ENCODE measurements at regions not wholly inside any gene's neighbourhood (a gene's known extent, or its start where the extent isn't known, plus 50 kb on each side); places are given as distances from the start of the nearest gene placed in this dataset.

- H4K20me1 ChIP-seq (ENCODE audit: insufficient read depth) = no peaks in the 10 kb centered on the region
- no peak overlapping the region for H3K4me2 ChIP-seq (ENCODE audit: low read length)
- no peaks in the 10 kb centered on the region for H3K36me3 ChIP-seq (ENCODE audit: insufficient read depth, low read length)
- H2AFZ ChIP-seq (ENCODE audit: low read depth, low read length) = no peak overlapping the region
- no peak for TF ChIP-seq TAF1 (IDR thresholded peaks at IDR 0.05; ENCODE audit: low read depth)
- no peaks in the 10 kb centered on the region for H3K79me2 ChIP-seq (replicated peaks; ENCODE audit: insufficient read depth, low read length)
- H3K9me3 ChIP-seq (ENCODE audit: low read length) = no peaks in the 10 kb centered on the region
- H3F3A ChIP-seq (ENCODE audit: insufficient read depth, low read length, poor library complexity, severe bottlenecking) = no peaks in the 10 kb centered on the region
- peaks cover 4% of the 10 kb centered on the region for H3K9me2 ChIP-seq (ENCODE audit: insufficient read depth, low read length)
- no peak overlapping the region for H3K9ac ChIP-seq (ENCODE audit: low read length)
- H3K27me3 ChIP-seq (ENCODE audit: insufficient read depth, low read depth, low read length) = no peaks in the 10 kb centered on the region
- H3K27ac ChIP-seq (ENCODE audit: low read length) = no peak overlapping the region
- H3K4me3 ChIP-seq (ENCODE audit: low read length) = no peak overlapping the region
These were observed 1135.3 kb upstream of the CDH8 start for GRCh38 chr16:63171545-63171944.

GRCh38 chr16:63169100-63169499 is 1132.9 kb upstream of the CDH8 start:
- no peak overlapping the region for H3K27ac ChIP-seq (ENCODE audit: low read length)
- H3F3A ChIP-seq (ENCODE audit: insufficient read depth, low read length, poor library complexity, severe bottlenecking) = no peaks in the 10 kb centered on the region
- TF ChIP-seq TAF1 (IDR thresholded peaks at IDR 0.05; ENCODE audit: low read depth) (no peak), EZH2 (IDR thresholded peaks at IDR 0.05; ENCODE audit: borderline replicate concordance, insufficient read depth, low read length, poor library complexity, severe bottlenecking) (no peak), MXI1 (conservative IDR thresholded peaks at IDR 0.05; ENCODE audit: poor library complexity, severe bottlenecking) (no peak), REST (IDR thresholded peaks at IDR 0.05; ENCODE audit: borderline replicate concordance) (no peak), CTCF (IDR thresholded peaks at IDR 0.05; ENCODE audit: poor library complexity, severe bottlenecking) (no peak), EP300 (conservative IDR thresholded peaks at IDR 0.05; ENCODE audit: poor library complexity, severe bottlenecking) (no peak), POLR2AphosphoS5 (IDR thresholded peaks at IDR 0.05) (no peak), SMC3 (conservative IDR thresholded peaks at IDR 0.05; ENCODE audit: poor library complexity) (no peak), RAD21 (conservative IDR thresholded peaks at IDR 0.05) (no peak)
- H3K9me3 ChIP-seq (ENCODE audit: low read length) = no peaks in the 10 kb centered on the region
- peaks cover 4% of the 10 kb centered on the region for H3K9me2 ChIP-seq (ENCODE audit: insufficient read depth, low read length)
- no peaks in the 10 kb centered on the region for H3K79me2 ChIP-seq (replicated peaks; ENCODE audit: insufficient read depth, low read length)
- no peaks in the 10 kb centered on the region for H3K27me3 ChIP-seq (ENCODE audit: insufficient read depth, low read depth, low read length)
- H3K4me3 ChIP-seq (ENCODE audit: low read length) = no peak overlapping the region
- H3K36me3 ChIP-seq (ENCODE audit: insufficient read depth, low read length) = no peaks in the 10 kb centered on the region
- no peaks in the 10 kb centered on the region for H4K20me1 ChIP-seq (ENCODE audit: insufficient read depth)
- no peak overlapping the region for H3K4me2 ChIP-seq (ENCODE audit: low read length)
- H2AFZ ChIP-seq (ENCODE audit: low read depth, low read length) = no peak overlapping the region
- H3K9ac ChIP-seq (ENCODE audit: low read length) = no peak overlapping the region

- Histone ChIP-seq H3K4me3 (ENCODE audit: low read length) (no peak overlapping the region), H3K9me2 (ENCODE audit: insufficient read depth, low read length) (no peaks in the 10 kb centered on the region), H3K27ac (ENCODE audit: low read length) (no peak overlapping the region), H3K36me3 (ENCODE audit: insufficient read depth, low read length) (no peaks in the 10 kb centered on the region), H3K9me3 (ENCODE audit: low read length) (no peaks in the 10 kb centered on the region), H3K9ac (ENCODE audit: low read length) (no peak overlapping the region), H3K27me3 (ENCODE audit: insufficient read depth, low read depth, low read length) (no peaks in the 10 kb centered on the region), H2AFZ (ENCODE audit: low read depth, low read length) (no peak overlapping the region), H3K4me2 (ENCODE audit: low read length) (no peak overlapping the region), H3K79me2 (replicated peaks; ENCODE audit: insufficient read depth, low read length) (no peaks in the 10 kb centered on the region), H3F3A (ENCODE audit: insufficient read depth, low read length, poor library complexity, severe bottlenecking) (no peaks in the 10 kb centered on the region), H4K20me1 (ENCODE audit: insufficient read depth) (no peaks in the 10 kb centered on the region)
- TF ChIP-seq REST (IDR thresholded peaks at IDR 0.05; ENCODE audit: borderline replicate concordance) (no peak), MXI1 (conservative IDR thresholded peaks at IDR 0.05; ENCODE audit: poor library complexity, severe bottlenecking) (no peak), EP300 (conservative IDR thresholded peaks at IDR 0.05; ENCODE audit: poor library complexity, severe bottlenecking) (no peak), RAD21 (conservative IDR thresholded peaks at IDR 0.05) (no peak), CTCF (IDR thresholded peaks at IDR 0.05; ENCODE audit: poor library complexity, severe bottlenecking) (no peak), TAF1 (IDR thresholded peaks at IDR 0.05; ENCODE audit: low read depth) (no peak), SMC3 (conservative IDR thresholded peaks at IDR 0.05; ENCODE audit: poor library complexity) (no peak), EZH2 (IDR thresholded peaks at IDR 0.05; ENCODE audit: borderline replicate concordance, insufficient read depth, low read length, poor library complexity, severe bottlenecking) (no peak), POLR2AphosphoS5 (IDR thresholded peaks at IDR 0.05) (no peak)
These were observed 1121.6 kb upstream of the CDH8 start for GRCh38 chr16:63157818-63158217.
